ENCODE measurements at regions not wholly inside any gene's neighbourhood (a gene's known extent, or its start where the extent isn't known, plus 50 kb on each side); places are given as distances from the start of the nearest gene placed in this dataset.

GRCh38 chr7:109308816-109309215 is 739.1 kb downstream of the DNAJB9 start:
- TF ChIP-seq CTCF (IDR thresholded peaks at IDR 0.05) = no peak
- no peak for TF ChIP-seq POLR2AphosphoS5 (IDR thresholded peaks at IDR 0.05; ENCODE audit: insufficient read depth in 1 of 2, low read depth in 1 of 2)
